Testis (tissue), 2 donors: ENCODE measurements at regions not wholly inside any gene's neighbourhood (a gene's known extent, or its start where the extent isn't known, plus 50 kb on each side); places are given as distances from the start of the nearest gene placed in this dataset.

ENCODE experiments used
- CTCF ChIP-seq, 3 experiments: fragments of 450-650 bp in 2 of 3; fragments of 200-600 bp in 1 of 3; sonication (generic) in 1 of 3; IDR thresholded peaks; one replicate each; pipeline ENCODE4 v1.5.1; 2016 to 2019; ENCODE audit warnings: antibody characterized with exemption in 3 of 3, mild to moderate bottlenecking in 2 of 3, moderate library complexity in 1 of 3
- POLR2A ChIP-seq: fragments of 450-650 bp; IDR thresholded peaks from one replicate; pipeline ENCODE4 v1.6.1; 2017; ENCODE audit warnings: antibody characterized with exemption, mild to moderate bottlenecking, moderate library complexity

- TF ChIP-seq CTCF (IDR thresholded peaks at IDR 0.05) (no peak), POLR2A (no peak)
Observed at GRCh38 chr18:28236487-28236886, 59.6 kb upstream of the CDH2 start.
